Stimulated activated CD4-positive, alpha-beta T cell treated with anti-CD3 and anti-CD28 coated beads, Interleukin-15, amount 100 ng/mL, for 1 hour (primary cell): ENCODE measurements at regions not wholly inside any gene's neighbourhood (a gene's known extent, or its start where the extent isn't known, plus 50 kb on each side); places are given as distances from the start of the nearest gene placed in this dataset.

Source experiments
- DNase-seq, 2 donors: peaks; one replicate each; pipeline ENCODE4 v3.0.0-alpha.2; 2020; ENCODE audit warnings: low read depth in 1 of 2, low spot score in 1 of 2

DNA sequence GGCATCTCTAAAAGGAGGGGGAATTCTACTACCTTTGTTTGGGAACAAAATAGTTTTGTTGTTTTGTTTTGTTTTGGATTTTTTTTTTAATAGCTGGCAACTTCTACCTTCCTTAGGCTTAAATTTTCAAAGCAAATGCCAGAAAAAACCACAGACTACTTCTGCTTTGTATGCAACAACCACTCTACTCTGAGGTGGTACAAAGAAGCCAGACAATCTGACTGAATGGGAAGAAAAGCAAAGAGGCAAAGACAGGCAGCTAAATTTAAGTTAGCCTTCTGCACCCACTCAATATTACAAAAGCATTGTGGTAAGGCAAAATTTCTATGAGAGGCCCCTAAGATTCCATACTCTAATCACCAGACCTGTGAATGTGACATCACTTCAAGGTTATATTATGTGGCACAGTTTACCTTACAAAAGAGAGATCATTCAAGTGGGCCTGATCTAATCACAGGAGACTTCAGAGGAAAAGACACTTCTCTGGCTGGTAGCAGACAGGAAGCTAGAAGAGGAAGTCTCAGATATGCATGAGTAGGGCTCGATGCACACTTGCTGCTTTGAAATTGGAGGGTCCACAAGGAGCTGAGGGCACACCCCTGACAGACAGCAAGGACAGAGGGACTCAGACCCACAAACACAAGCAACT is 566.6 kb downstream of the RPS29 start:
- no peak for DNase-seq

DNA sequence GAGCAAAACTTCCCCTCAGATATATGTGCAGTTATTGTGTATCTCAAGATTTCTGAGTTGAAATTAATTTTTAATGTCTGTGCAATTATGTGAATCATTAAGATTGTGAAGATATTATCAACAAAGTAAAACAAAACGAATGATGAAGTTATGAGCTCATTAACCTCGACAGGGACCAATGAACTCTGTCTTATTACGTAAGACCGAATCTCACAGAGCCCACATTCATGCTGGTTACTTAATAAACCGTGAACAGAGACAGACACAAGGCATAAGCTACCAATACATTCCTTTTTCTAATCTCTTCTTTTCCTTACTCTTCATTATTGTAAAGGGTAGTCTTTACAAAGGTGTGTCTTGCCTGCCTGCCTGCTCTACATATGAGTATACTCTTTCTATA is 568.7 kb downstream of the RPS29 start:
- no peak for DNase-seq

DNA sequence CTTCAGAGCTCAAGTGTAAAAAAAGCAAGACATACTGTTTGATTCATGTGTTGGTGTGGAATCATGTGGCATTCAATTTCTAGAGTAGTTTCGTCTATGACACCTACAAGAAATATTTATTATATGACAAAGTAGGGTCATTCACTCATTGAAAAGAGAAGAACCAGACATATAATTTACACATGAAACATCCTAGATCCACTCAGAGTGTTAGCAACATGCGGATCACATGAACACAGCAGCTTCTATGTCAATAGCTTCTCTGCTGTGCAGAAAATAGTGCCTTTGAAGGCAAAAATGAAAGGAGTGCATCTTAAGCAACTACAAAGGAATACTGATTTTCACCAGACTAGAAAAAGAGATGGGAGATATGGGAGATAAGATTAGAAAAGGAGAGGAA is 569.8 kb downstream of the RPS29 start:
- DNase-seq: no peak

- no peak for DNase-seq
These were observed 571.7 kb downstream of the RPS29 start for GRCh38 chr14:49014476-49014875.

GRCh38 chr14:49008363-49008762 is 577.8 kb downstream of the RPS29 start:
- no peak for DNase-seq

GRCh38 chr14:48991141-48991540 is 595.0 kb downstream of the RPS29 start:
- no peak for DNase-seq

DNA sequence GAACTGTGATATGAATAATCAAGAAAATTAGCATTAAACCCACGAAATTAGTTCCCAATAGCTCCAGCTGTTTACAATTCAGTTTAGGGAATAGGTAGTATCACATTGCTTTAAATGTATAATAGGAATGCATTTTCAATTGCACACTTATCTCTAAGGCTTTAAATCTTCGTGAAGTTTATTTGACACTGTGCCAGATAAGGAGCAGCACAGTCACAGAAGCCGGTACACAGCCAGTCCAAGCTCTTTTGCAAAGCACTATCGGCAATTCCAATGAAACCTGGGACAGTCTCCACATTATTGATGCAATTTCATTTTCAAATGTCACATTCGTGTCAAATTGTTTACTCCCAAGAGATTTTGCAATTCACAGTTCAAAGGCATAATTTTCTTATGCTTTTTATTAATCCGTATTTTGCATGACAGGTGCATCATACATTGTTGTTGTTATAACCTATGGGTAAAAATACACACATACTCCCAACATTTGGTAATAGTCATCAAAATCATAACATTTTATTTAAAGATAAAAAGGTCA is 602.8 kb downstream of the RPS29 start:
- no peak for DNase-seq

- no peak for DNase-seq
These were observed 611.2 kb downstream of the RPS29 start for GRCh38 chr14:48974994-48975393.

DNA sequence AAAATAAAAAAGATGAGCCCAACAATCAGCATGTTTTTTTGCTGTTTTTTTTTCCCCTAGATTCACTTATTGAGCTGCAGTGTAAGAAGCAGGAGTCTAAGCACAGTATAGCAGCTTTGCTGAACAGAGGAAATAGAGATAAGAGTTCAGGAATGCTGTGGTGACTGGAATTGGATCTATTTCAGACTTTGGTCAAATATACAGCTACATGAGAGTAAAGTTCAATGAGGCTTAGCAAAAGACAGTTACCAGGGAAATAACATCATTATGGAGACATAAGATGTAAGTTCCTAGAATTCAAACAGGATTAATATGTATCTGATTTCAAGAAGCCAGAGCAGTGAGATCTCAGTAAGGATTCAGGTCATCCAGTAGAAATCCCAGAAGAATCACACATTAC is 613.0 kb downstream of the RPS29 start:
- DNase-seq: no peak

- DNase-seq: no peak
These were observed 615.2 kb downstream of the RPS29 start for GRCh38 chr14:48970943-48971342.

GRCh38 chr14:48967419-48967818 is 618.8 kb downstream of the RPS29 start:
- DNase-seq: no peak

- DNase-seq: no peak
These were observed 622.9 kb downstream of the RPS29 start for GRCh38 chr14:48963231-48963790.

DNA sequence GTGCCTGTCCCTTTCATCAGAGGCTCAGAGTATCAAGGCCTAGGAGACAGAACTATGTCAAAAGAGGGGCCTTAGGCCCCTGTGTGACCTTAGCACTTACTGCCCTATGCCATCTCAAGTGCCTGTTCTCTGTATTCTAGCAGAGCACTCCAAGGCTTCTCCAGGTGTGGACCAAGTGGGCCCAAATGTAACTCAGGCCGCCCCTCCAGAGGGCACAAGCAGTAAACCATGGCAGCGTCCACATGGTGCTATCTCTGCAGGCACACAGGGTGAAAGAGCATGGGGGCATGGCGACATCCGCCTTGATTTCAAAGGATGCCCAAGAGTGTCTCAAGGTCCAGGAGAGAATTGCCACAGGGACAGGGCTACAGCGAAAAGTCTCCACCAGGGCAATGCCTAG is 628.7 kb downstream of the RPS29 start:
- DNase-seq: no peak

DNA sequence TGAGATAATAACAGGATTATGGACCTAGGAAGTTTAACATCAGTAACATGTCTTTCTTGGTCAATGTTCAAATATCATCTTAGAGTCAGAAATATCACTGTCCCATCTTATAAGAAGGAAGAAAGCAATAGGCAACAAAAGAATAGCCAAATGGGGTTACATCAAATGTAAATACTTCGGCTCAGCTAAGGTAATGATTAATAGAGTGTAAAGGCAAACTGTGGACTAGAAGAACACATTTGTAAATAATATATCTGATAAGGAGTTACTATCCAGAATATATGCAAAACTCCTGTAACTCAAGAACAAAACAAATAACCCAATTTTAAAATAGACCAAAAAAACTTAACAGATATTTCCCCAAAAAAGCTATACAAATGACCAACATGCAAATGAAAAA is 630.3 kb downstream of the RPS29 start:
- no peak for DNase-seq

DNA sequence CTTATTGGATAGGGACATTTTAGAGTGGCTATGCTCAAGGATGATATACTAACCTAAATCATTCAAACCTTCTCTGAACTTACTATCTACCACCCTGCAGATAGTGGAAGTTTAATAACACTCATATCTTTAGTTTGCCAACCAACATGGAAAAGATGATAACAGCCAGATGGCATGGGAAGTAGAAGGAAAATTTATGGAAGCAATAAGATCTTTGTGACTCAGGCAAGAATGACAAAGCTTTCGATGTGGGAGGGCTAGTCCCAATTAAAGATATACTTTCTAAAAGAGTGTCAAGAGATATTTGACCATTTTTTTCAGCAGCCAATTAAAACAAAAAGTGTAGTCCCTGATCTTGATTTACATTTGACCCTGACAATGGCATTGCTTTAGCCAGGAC is 631.7 kb downstream of the RPS29 start:
- no peak for DNase-seq

GRCh38 chr14:48944809-48945208 is 641.4 kb downstream of the RPS29 start:
- DNase-seq: no peak

- DNase-seq: no peak
These were observed 642.3 kb downstream of the RPS29 start for GRCh38 chr14:48943913-48944312.

DNA sequence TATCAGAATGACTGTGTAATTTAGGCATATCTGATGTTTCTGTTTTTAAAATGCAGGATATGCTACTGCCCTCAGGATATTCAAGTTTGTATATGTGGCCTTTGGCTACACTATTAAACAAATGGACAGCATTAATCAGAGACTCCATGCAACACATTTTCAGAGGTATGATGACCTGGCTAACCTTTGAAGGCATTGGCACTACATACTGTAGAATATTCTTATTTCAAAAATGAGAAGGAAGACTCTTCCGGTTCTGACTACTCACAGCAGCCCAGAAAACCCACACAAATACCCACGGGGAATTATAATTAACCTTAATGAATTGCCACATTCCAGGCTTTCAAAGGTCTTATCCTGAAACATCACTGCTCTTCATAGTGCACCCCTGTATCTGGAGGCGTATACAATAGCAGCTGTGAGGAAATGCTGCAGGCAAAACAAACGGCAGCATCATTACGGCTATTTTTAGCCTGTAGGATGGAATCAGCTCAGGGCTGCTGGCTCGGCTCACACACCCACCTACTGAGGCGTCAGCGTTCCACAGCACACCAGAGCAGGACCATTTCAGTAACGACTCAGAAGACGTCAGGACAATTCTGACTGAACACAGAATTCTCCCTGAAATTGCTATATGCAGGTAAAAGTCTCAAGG is 648.5 kb downstream of the RPS29 start:
- no peak for DNase-seq

DNA sequence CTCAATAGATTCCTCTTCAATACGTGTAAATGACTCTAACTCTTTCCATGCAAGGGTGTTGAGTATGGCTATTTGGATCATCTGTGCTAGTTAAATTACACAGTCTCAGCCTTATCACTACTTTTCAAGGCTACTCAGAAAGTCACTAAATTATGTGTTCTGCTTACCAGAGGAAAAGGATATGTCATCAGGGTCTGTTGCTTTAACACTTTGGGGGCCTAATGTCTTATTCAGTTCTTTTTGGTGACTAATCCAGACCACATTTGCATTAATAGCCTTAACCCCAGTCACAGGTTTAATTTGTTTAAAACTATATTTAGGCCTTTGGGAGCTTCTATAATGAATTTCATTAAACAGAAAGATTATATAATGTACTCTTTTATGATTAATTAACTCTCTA is 649.3 kb downstream of the RPS29 start:
- no peak for DNase-seq

- no peak for DNase-seq
These were observed 649.8 kb downstream of the RPS29 start for GRCh38 chr14:48936362-48936761.

GRCh38 chr14:48925184-48925583 is 661.0 kb downstream of the RPS29 start:
- DNase-seq: no peak

- DNase-seq: no peak
These were observed 671.3 kb downstream of the RPS29 start for GRCh38 chr14:48914921-48915320.

- no peak for DNase-seq
These were observed 671.8 kb downstream of the RPS29 start for GRCh38 chr14:48914382-48914781.
